Glutamatergic neuron (in vitro differentiated cells): ENCODE measurements at regions not wholly inside any gene's neighbourhood (a gene's known extent, or its start where the extent isn't known, plus 50 kb on each side); places are given as distances from the start of the nearest gene placed in this dataset.

Source experiments
- DNase-seq: peaks from one replicate; pipeline ENCODE4 v3.0.0; 2022
- H3K27ac Mint-ChIP-seq: one replicate; pipeline ENCODE4 v1.8.0; 2020; ENCODE audit warnings: mild to moderate bottlenecking, mixed read lengths, inconsistent platforms; ENCODE audit not compliant: unreplicated experiment
- H3K27me3 Mint-ChIP-seq: one replicate; pipeline ENCODE4 v1.8.0; 2020; ENCODE audit warnings: mild to moderate bottlenecking, moderate library complexity, mixed read lengths, inconsistent platforms; ENCODE audit not compliant: unreplicated experiment
- H3K36me3 Mint-ChIP-seq: one replicate; pipeline ENCODE4 v1.8.0; 2020; ENCODE audit warnings: mild to moderate bottlenecking, mixed read lengths, inconsistent platforms; ENCODE audit not compliant: unreplicated experiment
- H3K4me1 Mint-ChIP-seq: one replicate; pipeline ENCODE4 v1.8.0; 2020; ENCODE audit warnings: mild to moderate bottlenecking, low read depth, mixed read lengths, inconsistent platforms; ENCODE audit not compliant: unreplicated experiment
- H3K4me3 Mint-ChIP-seq: one replicate; pipeline ENCODE4 v1.8.0; 2020; ENCODE audit warnings: mild to moderate bottlenecking, mixed read lengths, inconsistent platforms; ENCODE audit not compliant: unreplicated experiment
- H3K9me3 Mint-ChIP-seq: one replicate; pipeline ENCODE4 v1.8.0; 2020; ENCODE audit warnings: mild to moderate bottlenecking, moderate library complexity, mixed read lengths, inconsistent platforms; ENCODE audit not compliant: unreplicated experiment
- CTCF ChIP-seq: fragments of 200-600 bp; sonication (generic); IDR thresholded peaks from one replicate; pipeline ENCODE4 v1.5.0; 2021; ENCODE audit not compliant: partially characterized antibody, unreplicated experiment

GRCh38 chr2:180495606-180496005, 484.8 kb upstream of the UBE2E3 start:
- no peaks in the 10 kb centered on the region for H3K9me3 Mint-ChIP-seq
- no peaks in the 10 kb centered on the region for H3K4me1 Mint-ChIP-seq
- no peak for TF ChIP-seq CTCF
- no peaks in the 10 kb centered on the region for H3K27me3 Mint-ChIP-seq
- H3K27ac Mint-ChIP-seq, result no peak overlapping the region
- DNase-seq, result no peak
- no peak overlapping the region for H3K4me3 Mint-ChIP-seq
- no peaks in the 10 kb centered on the region for H3K36me3 Mint-ChIP-seq

DNA sequence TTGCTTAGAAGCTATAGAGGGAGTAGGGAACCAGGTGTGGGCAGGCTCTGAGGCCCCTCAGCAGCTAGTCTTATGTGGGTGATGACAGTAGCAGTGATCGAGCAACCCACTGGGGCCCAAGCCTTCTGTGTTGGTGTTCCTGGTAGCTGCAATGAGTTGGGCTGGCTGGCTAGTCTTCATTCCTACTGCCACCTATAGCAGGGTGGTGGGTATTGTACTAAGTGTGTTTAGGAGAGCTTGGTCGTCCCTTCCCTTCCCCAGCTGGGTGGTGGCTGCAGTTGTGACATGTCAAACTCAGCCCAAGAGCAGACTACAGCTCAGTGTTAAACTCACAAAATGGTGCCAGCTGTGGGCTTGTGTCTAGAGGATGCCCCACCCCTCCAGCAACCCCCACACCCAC, 486.1 kb upstream of the UBE2E3 start:
- H3K4me1 Mint-ChIP-seq, result no peaks in the 10 kb centered on the region
- no peak for TF ChIP-seq CTCF
- H3K27me3 Mint-ChIP-seq, result no peaks in the 10 kb centered on the region
- no peak overlapping the region for H3K27ac Mint-ChIP-seq
- H3K4me3 Mint-ChIP-seq, result no peak overlapping the region
- DNase-seq, result no peak
- no peaks in the 10 kb centered on the region for H3K36me3 Mint-ChIP-seq
- no peaks in the 10 kb centered on the region for H3K9me3 Mint-ChIP-seq

- no peak for DNase-seq
- no peaks in the 10 kb centered on the region for H3K27me3 Mint-ChIP-seq
- H3K27ac Mint-ChIP-seq, result no peak overlapping the region
- no peaks in the 10 kb centered on the region for H3K36me3 Mint-ChIP-seq
- no peaks in the 10 kb centered on the region for H3K4me1 Mint-ChIP-seq
- no peak for TF ChIP-seq CTCF
- no peak overlapping the region for H3K4me3 Mint-ChIP-seq
- H3K9me3 Mint-ChIP-seq, result no peaks in the 10 kb centered on the region
Measured at GRCh38 chr2:180482696-180483095, 475.6 kb upstream of the CWC22 start.

DNA sequence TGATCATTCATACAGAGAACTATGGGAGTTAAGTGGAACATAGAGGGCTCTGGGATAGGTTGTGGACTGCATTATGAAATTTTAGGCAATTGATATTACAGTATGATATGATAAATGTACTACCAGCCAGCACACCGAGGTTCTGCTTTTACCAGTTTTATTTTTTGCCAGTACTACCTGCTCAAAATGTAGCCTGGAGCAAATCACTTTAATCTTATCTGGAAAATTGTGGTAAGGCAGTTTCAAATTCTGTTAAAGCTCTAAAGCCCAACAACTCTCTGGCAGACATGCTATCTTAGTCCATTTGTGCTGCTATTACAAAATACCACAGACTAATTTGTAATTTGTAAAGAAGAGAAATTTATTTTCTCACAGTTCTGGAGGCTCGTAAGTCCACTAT, 474.9 kb upstream of the CWC22 start:
- no peaks in the 10 kb centered on the region for H3K4me1 Mint-ChIP-seq
- H3K36me3 Mint-ChIP-seq, result no peaks in the 10 kb centered on the region
- no peak for TF ChIP-seq CTCF
- no peak overlapping the region for H3K4me3 Mint-ChIP-seq
- no peaks in the 10 kb centered on the region for H3K9me3 Mint-ChIP-seq
- H3K27me3 Mint-ChIP-seq, result no peaks in the 10 kb centered on the region
- no peak for DNase-seq
- no peak overlapping the region for H3K27ac Mint-ChIP-seq

DNA sequence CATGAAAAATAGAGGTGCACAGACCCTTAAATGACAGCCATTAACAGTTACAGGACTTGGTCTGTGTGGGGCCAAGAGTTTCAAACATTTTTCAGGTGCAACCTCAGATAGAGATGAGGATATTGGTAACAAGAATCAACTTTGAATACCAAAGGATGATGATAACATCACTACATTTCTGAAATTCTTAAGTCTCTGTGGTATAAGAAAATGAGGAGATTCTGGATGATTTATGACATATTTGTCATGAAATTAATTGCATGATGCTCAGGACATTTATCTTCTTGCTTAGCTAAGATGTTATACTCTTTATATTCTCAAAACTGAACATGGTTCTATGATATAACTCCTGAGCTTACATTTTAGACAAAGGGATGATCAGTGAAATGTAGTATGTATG, 471.8 kb upstream of the CWC22 start:
- Mint-ChIP-seq H3K4me1 (no peaks in the 10 kb centered on the region), H3K9me3 (no peaks in the 10 kb centered on the region), H3K36me3 (no peaks in the 10 kb centered on the region), H3K4me3 (no peak overlapping the region), H3K27ac (no peak overlapping the region), H3K27me3 (no peaks in the 10 kb centered on the region)
- DNase-seq, result no peak
- no peak for TF ChIP-seq CTCF
